MM.1S (cell line): ENCODE measurements at regions not wholly inside any gene's neighbourhood (a gene's known extent, or its start where the extent isn't known, plus 50 kb on each side); places are given as distances from the start of the nearest gene placed in this dataset.

Experiments used
- DNase-seq: peaks from one replicate; pipeline ENCODE4 v3.0.0-alpha.2; 2015
- H2AFZ ChIP-seq: fragments of 300-600 bp; sonication (generic); 2 replicates; pipeline ENCODE4 v1.6.0; 2016; ENCODE audit warnings: antibody characterized with exemption, low read length
- H3F3A ChIP-seq: fragments of 300-600 bp; sonication (generic); 2 replicates; pipeline ENCODE4 v1.6.1; 2016; ENCODE audit warnings: mild to moderate bottlenecking, antibody characterized with exemption, low read length, moderate library complexity, mixed read lengths; ENCODE audit not compliant: insufficient read depth
- H3K27ac ChIP-seq: fragments of 300-600 bp; sonication (generic); 2 replicates; pipeline ENCODE4 v1.5.1; 2016; ENCODE audit warnings: mild to moderate bottlenecking, low read length
- H3K27me3 ChIP-seq: fragments of 300-600 bp; sonication (generic); replicated peaks from 2 replicates; pipeline ENCODE4 v1.6.0; 2016; ENCODE audit warnings: low read length; ENCODE audit not compliant: insufficient read depth
- H3K36me3 ChIP-seq: fragments of 300-600 bp; sonication (generic); replicated peaks from 2 replicates; pipeline ENCODE4 v1.6.1; 2016; ENCODE audit warnings: mild to moderate bottlenecking, low read length, mixed read lengths; ENCODE audit not compliant: insufficient read depth
- H3K4me1 ChIP-seq: fragments of 300-600 bp; sonication (generic); 2 replicates; pipeline ENCODE4 v1.6.1; 2016; ENCODE audit warnings: low read length, mixed read lengths
- H3K4me2 ChIP-seq: fragments of 300-600 bp; sonication (generic); 2 replicates; pipeline ENCODE4 v1.6.0; 2016; ENCODE audit warnings: low read depth, low read length
- H3K4me3 ChIP-seq: fragments of 300-600 bp; sonication (generic); 2 replicates; pipeline ENCODE4 v1.5.1; 2016; ENCODE audit warnings: low read length, mixed read lengths
- H3K79me2 ChIP-seq: fragments of 300-600 bp; sonication (generic); 2 replicates; pipeline ENCODE4 v1.6.1; 2016; ENCODE audit warnings: mixed run types, low read length, mixed read lengths
- H3K9ac ChIP-seq: fragments of 300-600 bp; sonication (generic); 2 replicates; pipeline ENCODE4 v1.6.1; 2016; ENCODE audit warnings: low read length, mixed read lengths
- H3K9me2 ChIP-seq: fragments of 300-600 bp; sonication (generic); replicated peaks from 2 replicates; pipeline ENCODE4 v1.6.1; 2016; ENCODE audit warnings: mild to moderate bottlenecking, low read length, mixed read lengths; ENCODE audit not compliant: insufficient read depth
- H3K9me3 ChIP-seq: fragments of 300-600 bp; sonication (generic); replicated peaks from 2 replicates; pipeline ENCODE4 v1.6.1; 2016; ENCODE audit warnings: mild to moderate bottlenecking, low read length, mixed read lengths; ENCODE audit not compliant: insufficient read depth
- H4K20me1 ChIP-seq: fragments of 300-600 bp; sonication (generic); 2 replicates; pipeline ENCODE4 v1.6.1; 2016; ENCODE audit warnings: mild to moderate bottlenecking, low read length, moderate library complexity, mixed read lengths; ENCODE audit not compliant: insufficient read depth
- EZH2 ChIP-seq: fragments of 300-600 bp; sonication (generic); optimal IDR thresholded peaks from 2 replicates; pipeline ENCODE3; 2017; ENCODE audit warnings: low read depth, mild to moderate bottlenecking, antibody characterized with exemption, low read length, mixed read lengths
- EZH2phosphoT487 ChIP-seq: fragments of 300-600 bp; sonication (generic); IDR thresholded peaks from 2 replicates; pipeline ENCODE4 v1.6.1; 2018; ENCODE audit warnings: antibody characterized with exemption, low read length
- TF ChIP-seq, protein P1 (sequence below): fragments of 300-600 bp; sonication (generic); IDR thresholded peaks from 2 replicates; pipeline ENCODE4 v1.5.1; 2016; ENCODE audit warnings: antibody characterized with exemption, low read length, mixed read lengths

- no peaks in the 10 kb centered on the region for H3K79me2 ChIP-seq
- H3K27ac ChIP-seq: no peak overlapping the region
- peaks cover 10% of the 10 kb centered on the region for H3K4me1 ChIP-seq
- no peak overlapping the region for H3K4me2 ChIP-seq
- no peak overlapping the region for H3K4me3 ChIP-seq
- H3F3A ChIP-seq: no peaks in the 10 kb centered on the region
- no peaks in the 10 kb centered on the region for H4K20me1 ChIP-seq
- H3K9me3 ChIP-seq: no peaks in the 10 kb centered on the region
- H3K9ac ChIP-seq: no peak overlapping the region
- no peaks in the 10 kb centered on the region for H3K9me2 ChIP-seq
- DNase-seq: no peak
- H3K27me3 ChIP-seq: no peaks in the 10 kb centered on the region
- H2AFZ ChIP-seq: no peak overlapping the region
- no peaks in the 10 kb centered on the region for H3K36me3 ChIP-seq
- TF ChIP-seq EZH2: no peak
- no peak for TF ChIP-seq EZH2phosphoT487
- TF ChIP-seq, protein P1, sequence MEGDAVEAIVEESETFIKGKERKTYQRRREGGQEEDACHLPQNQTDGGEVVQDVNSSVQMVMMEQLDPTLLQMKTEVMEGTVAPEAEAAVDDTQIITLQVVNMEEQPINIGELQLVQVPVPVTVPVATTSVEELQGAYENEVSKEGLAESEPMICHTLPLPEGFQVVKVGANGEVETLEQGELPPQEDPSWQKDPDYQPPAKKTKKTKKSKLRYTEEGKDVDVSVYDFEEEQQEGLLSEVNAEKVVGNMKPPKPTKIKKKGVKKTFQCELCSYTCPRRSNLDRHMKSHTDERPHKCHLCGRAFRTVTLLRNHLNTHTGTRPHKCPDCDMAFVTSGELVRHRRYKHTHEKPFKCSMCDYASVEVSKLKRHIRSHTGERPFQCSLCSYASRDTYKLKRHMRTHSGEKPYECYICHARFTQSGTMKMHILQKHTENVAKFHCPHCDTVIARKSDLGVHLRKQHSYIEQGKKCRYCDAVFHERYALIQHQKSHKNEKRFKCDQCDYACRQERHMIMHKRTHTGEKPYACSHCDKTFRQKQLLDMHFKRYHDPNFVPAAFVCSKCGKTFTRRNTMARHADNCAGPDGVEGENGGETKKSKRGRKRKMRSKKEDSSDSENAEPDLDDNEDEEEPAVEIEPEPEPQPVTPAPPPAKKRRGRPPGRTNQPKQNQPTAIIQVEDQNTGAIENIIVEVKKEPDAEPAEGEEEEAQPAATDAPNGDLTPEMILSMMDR: no peak
Measured at GRCh38 chr7:42617071-42617765, 294.7 kb downstream of the C7orf25 start.

GRCh38 chr7:42614636-42615035 is 297.2 kb downstream of the C7orf25 start:
- Histone ChIP-seq H3K4me1 (peaks cover 19% of the 10 kb centered on the region), H3K9me3 (no peaks in the 10 kb centered on the region), H3K27ac (no peak overlapping the region), H3K9me2 (no peaks in the 10 kb centered on the region), H2AFZ (no peak overlapping the region), H4K20me1 (no peaks in the 10 kb centered on the region), H3K4me3 (no peak overlapping the region), H3K36me3 (no peaks in the 10 kb centered on the region), H3K9ac (no peak overlapping the region), H3K4me2 (no peak overlapping the region), H3K79me2 (no peaks in the 10 kb centered on the region), H3K27me3 (no peaks in the 10 kb centered on the region), H3F3A (peaks cover 3% of the 10 kb centered on the region; the same call in 1 of the 2 replicates)
- DNase-seq: no peak
- no peak for TF ChIP-seq EZH2
- TF ChIP-seq EZH2phosphoT487: no peak
- TF ChIP-seq, protein P1: no peak

DNA sequence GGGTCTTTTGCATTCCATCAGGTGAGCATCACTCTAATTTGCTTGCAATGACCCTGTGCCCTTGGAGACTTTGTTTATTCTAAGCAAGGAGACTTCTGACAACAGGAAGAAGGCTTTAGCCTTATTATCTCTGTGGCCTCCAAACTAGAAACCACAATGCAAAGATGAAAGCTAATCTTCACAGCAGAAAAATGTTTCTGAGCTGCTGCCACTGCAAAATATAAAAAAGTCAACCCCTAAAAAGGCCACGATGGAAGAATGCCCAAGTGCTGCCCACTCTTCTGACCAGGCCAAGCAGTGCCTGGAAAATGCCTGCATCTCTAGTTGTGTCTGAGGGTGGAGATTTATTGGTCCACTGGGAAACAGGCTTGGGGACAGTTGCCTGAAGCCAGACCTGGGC is 299.9 kb downstream of the C7orf25 start:
- Histone ChIP-seq H3K4me2 (peak overlapping the region; percentile 24), H3K36me3 (no peaks in the 10 kb centered on the region), H3K4me3 (no peak overlapping the region), H3K9ac (no peak overlapping the region), H3K27ac (peak overlapping the region; percentile 52; the same call in 1 of the 2 replicates), H3K27me3 (no peaks in the 10 kb centered on the region), H3K9me2 (no peaks in the 10 kb centered on the region), H2AFZ (no peak overlapping the region), H3K4me1 (peaks cover 25% of the 10 kb centered on the region), H3K79me2 (no peaks in the 10 kb centered on the region), H4K20me1 (no peaks in the 10 kb centered on the region), H3F3A (peaks cover 3% of the 10 kb centered on the region; the same call in 1 of the 2 replicates), H3K9me3 (no peaks in the 10 kb centered on the region)
- TF ChIP-seq EZH2phosphoT487: no peak
- TF ChIP-seq EZH2: no peak
- TF ChIP-seq, protein P1: no peak
- DNase-seq: peak; percentile 76
